Endothelial cell of umbilical vein (primary cell): ENCODE measurements at regions not wholly inside any gene's neighbourhood (a gene's known extent, or its start where the extent isn't known, plus 50 kb on each side); places are given as distances from the start of the nearest gene placed in this dataset.

Source experiments
- BruUV-seq: library from RNA; stranded (reverse); fragments of 400-500 nt; replicated peaks from 2 replicates; lab custom pipeline; 2021; lab: Mats Ljungman, UMichigan
- CTCF ChIA-PET: fragments of 300-600, 350-600 bp; sonication (Branson Sonifier 250); formaldehyde crosslinking; loops from one replicate; lab custom pipeline; 2021; ENCODE audit warnings: antibody characterized with exemption, inconsistent platforms; lab: Charles Lee
- POLR2A ChIA-PET: fragments of 300-600, 350-600 bp; sonication (Branson Sonifier 250); formaldehyde crosslinking; loops from one replicate; lab custom pipeline; 2021; ENCODE audit warnings: antibody characterized with exemption, inconsistent platforms; lab: Charles Lee
- DNase-seq: peaks from one replicate; pipeline ENCODE4 v3.0.0-alpha.2; 2011; ENCODE audit warnings: low read depth, low spot score
- FAIRE-seq: peaks from 2 replicates; lab custom pipeline; 2011; peaks lifted over from hg19 to GRCh38; lab: Jason Lieb, UNC
- H2AFZ ChIP-seq: 2 replicates; pipeline ENCODE4 v1.6.0; 2012; ENCODE audit warnings: low read depth, low read length, control low read depth, inconsistent platforms
- H3K27ac ChIP-seq: 2 replicates; pipeline ENCODE4 v1.5.1; 2011; ENCODE audit warnings: low read depth, mild to moderate bottlenecking, control low read depth, low read length, moderate library complexity; ENCODE audit not compliant: insufficient read depth
- H3K27me3 ChIP-seq, 2 experiments: 2 replicates each; pipeline versions ENCODE4 v1.6.0 to v1.6.1; 2011; ENCODE audit warnings: low read length in 2 of 2, mixed read lengths in 1 of 2; ENCODE audit not compliant: control insufficient read depth in 2 of 2, insufficient read depth in 2 of 2
- H3K36me3 ChIP-seq, 2 experiments: 2 replicates in 1 of 2; 3 replicates in 1 of 2; pipeline ENCODE4 v1.5.1; 2011; ENCODE audit warnings: low read length in 2 of 2, mild to moderate bottlenecking in 1 of 2, moderate library complexity in 1 of 2; ENCODE audit not compliant: control insufficient read depth in 2 of 2, insufficient read depth in 2 of 2; ENCODE audit errors: extremely low read depth in 1 of 2
- H3K4me1 ChIP-seq: 3 replicates; pipeline ENCODE4 v1.5.1; 2011; ENCODE audit warnings: mild to moderate bottlenecking, low read length; ENCODE audit not compliant: control insufficient read depth, insufficient read depth; ENCODE audit errors: extremely low read depth
- H3K4me2 ChIP-seq: 2 replicates; pipeline ENCODE4 v1.6.1; 2011; ENCODE audit warnings: low read length, control low read depth, mixed read lengths; ENCODE audit not compliant: insufficient read depth
- H3K4me3 ChIP-seq, 3 experiments: fragments of 200-600 bp in 1 of 3; sonication (generic), shearing (Covaris generic) in 1 of 3; replicated peaks in 1 of 3; 2 replicates each; pipeline ENCODE4 v1.5.1; 2011 to 2016; ENCODE audit warnings: control low read depth in 3 of 3, low read length in 3 of 3, mild to moderate bottlenecking in 2 of 3, inconsistent platforms in 1 of 3, low read depth in 1 of 3, moderate library complexity in 1 of 3; ENCODE audit not compliant: insufficient read depth in 1 of 3
- H3K79me2 ChIP-seq: 2 replicates; pipeline ENCODE4 v1.6.0; 2012; ENCODE audit warnings: low read length, inconsistent platforms; ENCODE audit not compliant: control insufficient read depth, insufficient read depth
- H3K9ac ChIP-seq: replicated peaks from 2 replicates; pipeline ENCODE3; 2011; ENCODE audit warnings: low read length, control low read depth; ENCODE audit not compliant: insufficient read depth; ENCODE audit errors: extremely low read depth
- H3K9me1 ChIP-seq: replicated peaks from 3 replicates; pipeline ENCODE4 v1.6.0; 2011; ENCODE audit warnings: mild to moderate bottlenecking, low read length; ENCODE audit not compliant: control insufficient read depth, insufficient read depth; ENCODE audit errors: extremely low read depth
- H3K9me3 ChIP-seq: replicated peaks from 2 replicates; pipeline ENCODE4 v1.5.1; 2012; ENCODE audit warnings: low read length, inconsistent platforms; ENCODE audit not compliant: control insufficient read depth, insufficient read depth
- H4K20me1 ChIP-seq: replicated peaks from 2 replicates; pipeline ENCODE3; 2011; ENCODE audit warnings: mild to moderate bottlenecking, low read length; ENCODE audit not compliant: control insufficient read depth, insufficient read depth; ENCODE audit errors: extremely low read depth
- EZH2 ChIP-seq: IDR thresholded peaks from 2 replicates; pipeline ENCODE4 v1.6.1; 2012; ENCODE audit warnings: borderline replicate concordance, low read depth, mild to moderate bottlenecking, moderate library complexity, low read length, inconsistent platforms; ENCODE audit not compliant: severe bottlenecking
- FOS ChIP-seq: IDR thresholded peaks from 2 replicates; pipeline ENCODE4 v1.6.1; 2011; ENCODE audit warnings: mild to moderate bottlenecking, low read length, moderate library complexity, borderline replicate concordance; ENCODE audit not compliant: insufficient read depth
- GATA2 ChIP-seq: IDR thresholded peaks from 2 replicates; pipeline ENCODE4 v1.7.0; 2011; ENCODE audit warnings: low read depth, mild to moderate bottlenecking, moderate library complexity, mixed read lengths, low read length; ENCODE audit not compliant: insufficient read length, insufficient read depth
- JUN ChIP-seq: IDR thresholded peaks from 2 replicates; pipeline ENCODE4 v1.6.1; 2011; ENCODE audit warnings: borderline replicate concordance, low read depth; ENCODE audit not compliant: insufficient read length, insufficient read depth
- MYC ChIP-seq: IDR thresholded peaks from one replicate; pipeline ENCODE4 v1.6.1; 2011; ENCODE audit warnings: mild to moderate bottlenecking, low read depth, low read length
- POLR2A ChIP-seq: IDR thresholded peaks from 2 replicates; pipeline ENCODE4 v1.6.1; 2012; ENCODE audit warnings: low read depth, mild to moderate bottlenecking, control low read depth, low read length
- POLR2AphosphoS5 ChIP-seq: IDR thresholded peaks from 2 replicates; pipeline ENCODE4 v1.6.1; 2012; ENCODE audit warnings: low read depth, mild to moderate bottlenecking, control low read depth, low read length, moderate library complexity; ENCODE audit not compliant: insufficient read depth
- dilution Hi-C: fragments of 300-500 bp; cut with MboI; formaldehyde crosslinking; loops from one replicate; pipeline ENCODE4 v1.15.0; 2019; ENCODE audit warnings: low sequenced_read_pairs; ENCODE audit not compliant: extremely low pct_ligation_motif_present
- intact Hi-C: fragments of 100-400 bp; cut with micrococcal nuclease; formaldehyde crosslinking; loops from one replicate; pipeline ENCODE4 v1.10.0; 2022
- TF ChIP-seq, protein P1 (sequence below), 2 donors: IDR thresholded peaks; 1 replicate in 1 of 2; 2 replicates in 1 of 2; pipeline ENCODE4 v1.5.1; 2011; ENCODE audit warnings: low read length in 2 of 2, mild to moderate bottlenecking in 2 of 2, moderate library complexity in 2 of 2, control low read depth in 1 of 2, inconsistent platforms in 1 of 2, low read depth in 1 of 2; ENCODE audit not compliant: insufficient read depth in 1 of 2; ENCODE audit errors: extremely low read depth in 1 of 2
- TF ChIP-seq, protein P2 (sequence below): IDR thresholded peaks from 2 replicates; pipeline ENCODE4 v1.6.1; 2011; ENCODE audit not compliant: insufficient read depth, insufficient read length

DNA sequence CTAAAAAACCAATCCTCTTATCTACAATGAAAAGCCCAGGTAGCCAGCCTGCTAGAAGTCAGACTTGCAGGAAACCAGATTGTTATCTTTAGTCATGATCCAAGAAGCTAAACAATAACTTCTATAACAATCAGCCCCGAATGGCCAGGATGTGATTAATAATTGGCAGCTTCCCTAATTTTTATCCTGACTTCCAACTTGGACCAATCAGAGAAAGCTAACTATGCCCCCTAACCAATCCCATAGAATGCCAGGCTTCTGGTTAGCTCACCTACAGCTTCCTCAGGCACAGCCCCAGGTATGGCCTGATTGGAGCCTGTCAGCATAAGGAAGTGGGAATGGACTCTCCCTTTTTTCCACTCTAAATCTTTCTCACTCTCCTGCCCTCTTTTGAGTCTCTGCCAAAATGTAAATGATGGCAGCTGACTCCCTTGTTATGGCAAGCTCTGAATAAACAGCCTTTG is 394.9 kb downstream of the DLEU7 start:
- Histone ChIP-seq H3K9me3 (no peaks in the 10 kb centered on the region), H3K79me2 (no peaks in the 10 kb centered on the region), H3K4me1 (peaks cover 22% of the 10 kb centered on the region), H3K9ac (peak overlapping the region; percentile 44), H3K4me2 (peak overlapping the region; percentile 54), H3K27me3 (no peaks in the 10 kb centered on the region), H3K36me3 (no peaks in the 10 kb centered on the region), H2AFZ (peak overlapping the region; percentile 87), H3K9me1 (no peaks in the 10 kb centered on the region), H3K27ac (peak overlapping the region; percentile 94), H3K4me3 (no peak overlapping the region), H4K20me1 (no peaks in the 10 kb centered on the region)
- peak; percentile 88 for FAIRE-seq
- DNase-seq: peak; percentile 97
- ChIA-PET CTCF (interaction anchor here (0.8 to 1.2 kb wide), 7 partner anchors 11 to 463 kb away, joined by 3 to 5 read pairs (median 4); partner anchors contain the start of gene TRIM13), POLR2A (interaction anchor here (0.8 to 1.9 kb wide), 2 partner anchors 38 to 451 kb away, joined by 3 read pairs; partner anchors contain the start of gene TRIM13)
- BruUV-seq: no TSS peak
- intact Hi-C loops (loop anchor here (1.0 to 10.0 kb wide), 7 partner anchors 27 to 367 kb away; no protein-coding TSS in a partner anchor), dilution Hi-C loops (no loop called here)
- peak; percentile 81 for TF ChIP-seq JUN
- TF ChIP-seq, protein P1, sequence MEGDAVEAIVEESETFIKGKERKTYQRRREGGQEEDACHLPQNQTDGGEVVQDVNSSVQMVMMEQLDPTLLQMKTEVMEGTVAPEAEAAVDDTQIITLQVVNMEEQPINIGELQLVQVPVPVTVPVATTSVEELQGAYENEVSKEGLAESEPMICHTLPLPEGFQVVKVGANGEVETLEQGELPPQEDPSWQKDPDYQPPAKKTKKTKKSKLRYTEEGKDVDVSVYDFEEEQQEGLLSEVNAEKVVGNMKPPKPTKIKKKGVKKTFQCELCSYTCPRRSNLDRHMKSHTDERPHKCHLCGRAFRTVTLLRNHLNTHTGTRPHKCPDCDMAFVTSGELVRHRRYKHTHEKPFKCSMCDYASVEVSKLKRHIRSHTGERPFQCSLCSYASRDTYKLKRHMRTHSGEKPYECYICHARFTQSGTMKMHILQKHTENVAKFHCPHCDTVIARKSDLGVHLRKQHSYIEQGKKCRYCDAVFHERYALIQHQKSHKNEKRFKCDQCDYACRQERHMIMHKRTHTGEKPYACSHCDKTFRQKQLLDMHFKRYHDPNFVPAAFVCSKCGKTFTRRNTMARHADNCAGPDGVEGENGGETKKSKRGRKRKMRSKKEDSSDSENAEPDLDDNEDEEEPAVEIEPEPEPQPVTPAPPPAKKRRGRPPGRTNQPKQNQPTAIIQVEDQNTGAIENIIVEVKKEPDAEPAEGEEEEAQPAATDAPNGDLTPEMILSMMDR (IDR thresholded peaks at IDR 0.05; ENCODE audit: extremely low read depth in 1 of 2, insufficient read depth in 1 of 2, low read depth in 1 of 2, low read length in 2 of 2): no peak
- TF ChIP-seq FOS: peak; percentile 80
- peak; percentile 99 for TF ChIP-seq GATA2
- TF ChIP-seq, protein P2, sequence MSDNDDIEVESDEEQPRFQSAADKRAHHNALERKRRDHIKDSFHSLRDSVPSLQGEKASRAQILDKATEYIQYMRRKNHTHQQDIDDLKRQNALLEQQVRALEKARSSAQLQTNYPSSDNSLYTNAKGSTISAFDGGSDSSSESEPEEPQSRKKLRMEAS: no peak
- peak; percentile 65 for TF ChIP-seq POLR2A
- TF ChIP-seq POLR2AphosphoS5: peak; percentile 81
- TF ChIP-seq MYC: no peak
- TF ChIP-seq EZH2: no peak
